ENCODE measurements at regions not wholly inside any gene's neighbourhood (a gene's known extent, or its start where the extent isn't known, plus 50 kb on each side); places are given as distances from the start of the nearest gene placed in this dataset.

- ATAC-seq (no peak), DNase-seq (peak; percentile 9)
- Mint-ChIP-seq H3K36me3 (ENCODE audit: low read depth) (no peaks in the 10 kb centered on the region), H3K27ac (no peak overlapping the region), H3K4me3 (no peak overlapping the region), H3K27me3 (peaks cover 41% of the 10 kb centered on the region), H3K9me3 (no peaks in the 10 kb centered on the region), H3K4me1 (ENCODE audit: low read depth) (no peaks in the 10 kb centered on the region)
- ChIA-PET CTCF (no interaction called here), POLR2A (no interaction called here)
- no peak for TF ChIP-seq CTCF (IDR thresholded peaks at IDR 0.05)
- intact Hi-C loops (cut with micrococcal nuclease) = no loop called here
These were observed 61.5 kb upstream of the HDDC2 start for GRCh38 chr6:125363039-125363823.

- no peaks in the 10 kb centered on the region for H3K9me3 Mint-ChIP-seq
- H3K4me1 Mint-ChIP-seq (ENCODE audit: low read depth) = no peaks in the 10 kb centered on the region
- DNase-seq = no peak
- POLR2A ChIA-PET = no interaction called here
- H3K36me3 Mint-ChIP-seq (ENCODE audit: low read depth) = no peaks in the 10 kb centered on the region
- ATAC-seq = no peak
- no peak for TF ChIP-seq CTCF (IDR thresholded peaks at IDR 0.05)
- H3K4me3 Mint-ChIP-seq = no peak overlapping the region
- H3K27ac Mint-ChIP-seq = no peak overlapping the region
- peaks cover 40% of the 10 kb centered on the region for H3K27me3 Mint-ChIP-seq
- intact Hi-C loops (cut with micrococcal nuclease) = no loop called here
- CTCF ChIA-PET = no interaction called here
These were observed 62.0 kb upstream of the HDDC2 start for GRCh38 chr6:125363824-125364165.

- ChIA-PET POLR2A (no interaction called here), CTCF (no interaction called here)
- Mint-ChIP-seq H3K27ac (no peak overlapping the region), H3K9me3 (no peaks in the 10 kb centered on the region), H3K4me3 (no peak overlapping the region), H3K27me3 (peaks cover 38% of the 10 kb centered on the region), H3K4me1 (ENCODE audit: low read depth) (no peaks in the 10 kb centered on the region), H3K36me3 (ENCODE audit: low read depth) (no peaks in the 10 kb centered on the region)
- ATAC-seq = no peak
- DNase-seq = no peak
- TF ChIP-seq CTCF (IDR thresholded peaks at IDR 0.05) = no peak
- intact Hi-C loops (cut with micrococcal nuclease) = no loop called here
These were observed 63.5 kb upstream of the HDDC2 start for GRCh38 chr6:125365230-125365629.

- Mint-ChIP-seq H3K4me3 (no peak overlapping the region), H3K4me1 (ENCODE audit: low read depth) (no peaks in the 10 kb centered on the region), H3K36me3 (ENCODE audit: low read depth) (no peaks in the 10 kb centered on the region), H3K27ac (no peak overlapping the region), H3K9me3 (no peaks in the 10 kb centered on the region), H3K27me3 (peaks cover 32% of the 10 kb centered on the region)
- TF ChIP-seq CTCF (IDR thresholded peaks at IDR 0.05) = no peak
- DNase-seq (no peak), ATAC-seq (no peak)
- POLR2A ChIA-PET = no interaction called here
- CTCF ChIA-PET = interaction anchor here (1.2 to 1.6 kb wide), 3 partner anchors 17 to 55 kb away, joined by 4 to 5 read pairs (median 4); no protein-coding TSS in a partner anchor
- intact Hi-C loops (cut with micrococcal nuclease) = no loop called here
These were observed 65.4 kb upstream of the HDDC2 start for GRCh38 chr6:125367036-125367782.

- no peak for DNase-seq
- H3K27me3 Mint-ChIP-seq = peaks cover 27% of the 10 kb centered on the region
- no peak for TF ChIP-seq CTCF (IDR thresholded peaks at IDR 0.05)
- no peak overlapping the region for H3K27ac Mint-ChIP-seq
- no peaks in the 10 kb centered on the region for H3K4me1 Mint-ChIP-seq (ENCODE audit: low read depth)
- intact Hi-C loops (cut with micrococcal nuclease) = no loop called here
- ChIA-PET POLR2A (no interaction called here), CTCF (no interaction called here)
- H3K4me3 Mint-ChIP-seq = no peak overlapping the region
- no peaks in the 10 kb centered on the region for H3K9me3 Mint-ChIP-seq
- ATAC-seq = no peak
- no peaks in the 10 kb centered on the region for H3K36me3 Mint-ChIP-seq (ENCODE audit: low read depth)
These were observed 68.6 kb upstream of the HDDC2 start for GRCh38 chr6:125370343-125370742.
